GM12878 (cell line): ENCODE measurements at regions not wholly inside any gene's neighbourhood (a gene's known extent, or its start where the extent isn't known, plus 50 kb on each side); places are given as distances from the start of the nearest gene placed in this dataset.

Experiments used
- ATAC-seq: fragments of 200-7000 bp; cut with Tn5 transposase; 3 replicates; pipeline ENCODE4 v1.9.1; 2020; ENCODE audit warnings: mild to moderate bottlenecking, moderate library complexity
- BruUV-seq: library from RNA; stranded (reverse); fragments of 400-500 nt; replicated peaks from 2 replicates; lab custom pipeline; 2021; lab: Mats Ljungman, UMichigan
- CTCF ChIA-PET: fragments of 300-600 bp; sonication (Branson Sonifier 250); formaldehyde crosslinking; extraction: SDS; loops from one replicate; lab custom pipeline; 2021; ENCODE audit warnings: inconsistent platforms; lab: Yijun Ruan, JAX
- POLR2A ChIA-PET: fragments of 350-600 bp; formaldehyde crosslinking; extraction: SDS; loops from one replicate; lab custom pipeline; 2021; ENCODE audit warnings: inconsistent platforms; lab: Charles Lee
- RAD21 ChIA-PET: fragments of 300-600 bp; sonication (Branson Sonifier 250); formaldehyde crosslinking; loops from one replicate; lab custom pipeline; 2023; ENCODE audit warnings: antibody characterized with exemption; ENCODE audit not compliant: unreplicated experiment; lab: Charles Lee
- SMC1A ChIA-PET: fragments of 300-600 bp; sonication (Branson Sonifier 250); formaldehyde crosslinking; loops from one replicate; lab custom pipeline; 2023; ENCODE audit not compliant: unreplicated experiment, uncharacterized antibody; lab: Charles Lee
- DNase-seq: peaks from one replicate; pipeline ENCODE4 v3.0.0-alpha.2; 2011; ENCODE audit warnings: low read depth, low spot score
- FAIRE-seq: peaks from 3 replicates; lab custom pipeline; 2011; peaks lifted over from hg19 to GRCh38; lab: Jason Lieb, UNC
- H2AFZ ChIP-seq: 2 replicates; pipeline ENCODE4 v1.6.0; 2011; ENCODE audit warnings: low read depth, low read length, control low read depth; ENCODE audit not compliant: control insufficient read depth
- H3K27ac ChIP-seq: 2 replicates; pipeline ENCODE4 v1.5.1; 2011; ENCODE audit warnings: control low read depth; ENCODE audit not compliant: control insufficient read depth, insufficient read depth
- H3K27me3 ChIP-seq, 2 experiments: replicated peaks in 1 of 2; 2 replicates each; pipeline versions ENCODE4 v1.6.0 to v1.6.1; 2011; ENCODE audit warnings: low read length in 1 of 2; ENCODE audit not compliant: control insufficient read depth in 2 of 2, insufficient read depth in 2 of 2
- H3K36me3 ChIP-seq, 2 experiments: 2 replicates each; pipeline ENCODE4 v1.5.1; 2011; ENCODE audit warnings: low read length in 1 of 2; ENCODE audit not compliant: control insufficient read depth in 2 of 2, insufficient read depth in 2 of 2
- H3K4me1 ChIP-seq: 2 replicates; pipeline ENCODE4 v1.6.1; 2011; ENCODE audit warnings: mild to moderate bottlenecking, low read length, moderate library complexity, mixed read lengths; ENCODE audit not compliant: control insufficient read depth, insufficient read depth
- H3K4me2 ChIP-seq: 2 replicates; pipeline ENCODE4 v1.6.0; 2011; ENCODE audit warnings: control low read depth; ENCODE audit not compliant: control insufficient read depth, insufficient read depth
- H3K4me3 ChIP-seq: fragments of 200-600 bp; sonication (generic); 2 replicates; pipeline ENCODE4 v1.5.1; 2016
- H3K79me2 ChIP-seq: 2 replicates; pipeline ENCODE4 v1.6.0; 2011; ENCODE audit warnings: low read length; ENCODE audit not compliant: control insufficient read depth, insufficient read depth
- H3K9ac ChIP-seq: 2 replicates; pipeline ENCODE4 v1.8.0; 2011; ENCODE audit warnings: low read length, control low read depth, mixed read lengths; ENCODE audit not compliant: control insufficient read depth, insufficient read depth
- H3K9me3 ChIP-seq: replicated peaks from 3 replicates; pipeline ENCODE4 v1.5.1; 2011; ENCODE audit warnings: mild to moderate bottlenecking, low read length; ENCODE audit not compliant: control insufficient read depth, insufficient read depth
- H4K20me1 ChIP-seq: 2 replicates; pipeline ENCODE4 v1.6.0; 2011; ENCODE audit not compliant: control insufficient read depth, insufficient read depth
- EP300 ChIP-seq, 2 experiments: fragments of 150-350 bp in 1 of 2; IDR thresholded peaks; 2 replicates each; pipeline ENCODE4 v1.6.1; 2011 to 2012; ENCODE audit warnings: low read depth in 2 of 2, low read length in 2 of 2, borderline replicate concordance in 1 of 2, improper control_type of control experiment in 1 of 2, inconsistent platforms in 1 of 2; ENCODE audit not compliant: control insufficient read depth in 1 of 2
- GATAD2B ChIP-seq: fragments of 450-650 bp; conservative IDR thresholded peaks from 2 replicates; pipeline ENCODE4 v1.6.1; 2017; ENCODE audit warnings: low read depth, mild to moderate bottlenecking, moderate library complexity
- IRF3 ChIP-seq: fragments of 450-650 bp; IDR thresholded peaks from 2 replicates; pipeline ENCODE4 v1.6.1; 2014; ENCODE audit warnings: mild to moderate bottlenecking
- KDM1A ChIP-seq: fragments of 200-600 bp; sonication (generic); IDR thresholded peaks from 2 replicates; pipeline ENCODE4 v1.6.1; 2016; ENCODE audit warnings: borderline replicate concordance
- PBX3 ChIP-seq: IDR thresholded peaks from 2 replicates; pipeline ENCODE4 v1.6.1; 2011; ENCODE audit warnings: mild to moderate bottlenecking, low read depth, low read length, moderate library complexity; ENCODE audit not compliant: insufficient replicate concordance
- POLR2A ChIP-seq: IDR thresholded peaks from 2 replicates; pipeline ENCODE4 v1.6.1; 2011; ENCODE audit warnings: low read depth, mild to moderate bottlenecking, low read length
- TCF7 ChIP-seq: IDR thresholded peaks from 2 replicates; pipeline ENCODE4 v1.6.1; 2014; ENCODE audit warnings: antibody characterized with exemption, borderline replicate concordance
- WGBS: methylation state at CpG from one replicate; pipeline ENCODE4 v1.1.6; 2016; ENCODE audit warnings: low lambda C conversion rate; ENCODE audit not compliant: insufficient replicate concordance, insufficient coverage; ENCODE audit errors: missing lambda C conversion rate; 5-methylcytosine and 5-hydroxymethylcytosine counted together
- in situ Hi-C: fragments of 300-500 bp; cut with MboI; formaldehyde crosslinking; loops from 9 replicates; pipeline ENCODE4 v1.14.3; 2018; ENCODE audit warnings: mixed read lengths
- intact Hi-C: fragments of 100-400 bp; cut with micrococcal nuclease; formaldehyde crosslinking; loops from one replicate; pipeline ENCODE4 v1.14.2; 2022; ENCODE audit not compliant: unreplicated experiment
- TF ChIP-seq, protein P1 (sequence below): fragments of 450-650 bp; conservative IDR thresholded peaks from 2 replicates; pipeline ENCODE4 v1.6.1; 2017; ENCODE audit warnings: mild to moderate bottlenecking, moderate library complexity

DNA sequence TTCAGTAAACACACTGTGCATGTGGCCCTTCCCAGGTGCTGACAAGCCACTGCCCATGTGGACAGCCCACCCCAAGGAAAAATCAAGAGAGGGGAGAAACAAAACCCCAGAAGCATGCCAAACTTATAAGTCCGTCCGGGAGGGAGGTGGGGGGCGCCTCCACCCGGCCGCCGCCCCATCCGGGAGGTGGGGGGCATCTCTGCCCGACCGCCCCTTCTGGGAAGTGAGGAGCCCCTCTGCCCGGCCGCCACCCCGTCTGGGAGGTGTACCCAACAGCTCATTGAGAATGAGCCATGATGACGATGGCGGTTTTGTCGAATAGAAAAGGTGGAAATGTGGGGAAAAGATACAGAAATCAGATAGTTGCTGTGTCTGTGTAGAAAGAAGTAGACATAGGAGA, 53.8 kb upstream of the C2CD4B start (continued):
- TF ChIP-seq POLR2A (no peak), KDM1A (no peak)
- TF ChIP-seq, protein P1, sequence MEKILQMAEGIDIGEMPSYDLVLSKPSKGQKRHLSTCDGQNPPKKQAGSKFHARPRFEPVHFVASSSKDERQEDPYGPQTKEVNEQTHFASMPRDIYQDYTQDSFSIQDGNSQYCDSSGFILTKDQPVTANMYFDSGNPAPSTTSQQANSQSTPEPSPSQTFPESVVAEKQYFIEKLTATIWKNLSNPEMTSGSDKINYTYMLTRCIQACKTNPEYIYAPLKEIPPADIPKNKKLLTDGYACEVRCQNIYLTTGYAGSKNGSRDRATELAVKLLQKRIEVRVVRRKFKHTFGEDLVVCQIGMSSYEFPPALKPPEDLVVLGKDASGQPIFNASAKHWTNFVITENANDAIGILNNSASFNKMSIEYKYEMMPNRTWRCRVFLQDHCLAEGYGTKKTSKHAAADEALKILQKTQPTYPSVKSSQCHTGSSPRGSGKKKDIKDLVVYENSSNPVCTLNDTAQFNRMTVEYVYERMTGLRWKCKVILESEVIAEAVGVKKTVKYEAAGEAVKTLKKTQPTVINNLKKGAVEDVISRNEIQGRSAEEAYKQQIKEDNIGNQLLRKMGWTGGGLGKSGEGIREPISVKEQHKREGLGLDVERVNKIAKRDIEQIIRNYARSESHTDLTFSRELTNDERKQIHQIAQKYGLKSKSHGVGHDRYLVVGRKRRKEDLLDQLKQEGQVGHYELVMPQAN = no peak
- TF ChIP-seq, all 136 proteins: peak for 0

DNA sequence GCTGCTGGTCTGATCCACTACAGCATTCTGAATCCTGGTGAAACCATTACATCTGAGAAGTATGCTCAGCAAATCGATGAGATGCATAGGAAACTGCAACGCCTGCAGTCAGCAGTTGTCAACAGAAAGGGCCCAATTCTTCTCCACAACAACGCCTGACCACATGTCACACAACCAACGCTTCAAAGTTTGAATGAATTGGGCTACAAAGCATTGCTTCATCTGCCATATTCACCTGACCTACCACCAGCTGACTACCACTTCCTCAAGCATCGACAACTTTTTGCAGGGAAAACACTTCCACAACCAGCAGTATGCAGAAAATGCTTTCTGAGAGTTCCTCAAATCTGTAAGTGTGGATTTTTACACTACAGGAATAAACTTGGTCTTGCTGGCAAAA, 54.7 kb upstream of the C2CD4B start:
- H3K4me1 ChIP-seq = no peaks in the 10 kb centered on the region
- no peak overlapping the region for H3K4me3 ChIP-seq
- no peak overlapping the region for H3K4me2 ChIP-seq
- FAIRE-seq (no peak), ATAC-seq (no peak), DNase-seq (no peak)
- H2AFZ ChIP-seq = no peak overlapping the region
- no peak for TF ChIP-seq TCF7
- no peaks in the 10 kb centered on the region for H3K36me3 ChIP-seq
- ChIA-PET SMC1A (interaction anchor here (0.6 kb wide), 1 partner anchor 78 kb away, joined by 3 read pairs; no protein-coding TSS in a partner anchor), POLR2A (no interaction called here), RAD21 (no interaction called here), CTCF (interaction anchor here (1.0 kb wide), 1 partner anchor 34 kb away, joined by 3 read pairs; no protein-coding TSS in a partner anchor)
- intact Hi-C loops = no loop called here
- no TSS peak for BruUV-seq
- whole genome bisulfite sequencing = 37% methylated on average over 5 of the region's 5 CpGs
- in situ Hi-C loops = no loop called here
- no peak overlapping the region for H3K9ac ChIP-seq
- H3K27ac ChIP-seq = no peak overlapping the region
- no peaks in the 10 kb centered on the region for H3K79me2 ChIP-seq
- no peaks in the 10 kb centered on the region for H4K20me1 ChIP-seq
- peaks cover 4% of the 10 kb centered on the region; the same call in 1 of the 3 replicates for H3K9me3 ChIP-seq
- H3K27me3 ChIP-seq = no peaks in the 10 kb centered on the region

DNA sequence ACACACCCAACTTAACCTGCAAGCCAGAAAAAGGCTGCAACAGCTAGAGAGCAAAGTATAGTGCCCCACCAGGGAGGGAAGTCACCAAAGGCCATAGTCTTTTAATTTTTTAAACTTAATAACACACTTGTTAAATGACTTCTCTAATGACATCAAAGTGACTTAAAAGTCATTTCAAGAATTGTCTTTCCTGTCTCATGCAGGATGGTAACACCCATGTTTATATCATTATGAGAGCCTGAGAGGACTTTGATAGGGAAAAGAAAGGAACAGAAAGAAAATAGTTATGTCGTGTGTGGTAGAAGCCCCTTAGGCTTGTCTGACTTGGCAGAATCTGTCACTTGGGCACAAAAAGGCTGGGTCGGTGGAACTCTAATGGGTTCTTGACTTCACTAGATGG, 57.9 kb upstream of the C2CD4B start:
- no TSS peak for BruUV-seq
- H4K20me1 ChIP-seq = no peaks in the 10 kb centered on the region
- 39% methylated on average over 2 of the region's 2 CpGs for WGBS
- SMC1A ChIA-PET = no interaction called here
- H3K9ac ChIP-seq = no peak overlapping the region
- POLR2A ChIA-PET = no interaction called here
- H3K27me3 ChIP-seq = no peaks in the 10 kb centered on the region
- RAD21 ChIA-PET = no interaction called here
- FAIRE-seq (no peak), ATAC-seq (no peak), DNase-seq (no peak)
- H3K9me3 ChIP-seq = no peaks in the 10 kb centered on the region; the same call in 2 of the 3 replicates
- intact Hi-C loops (no loop called here), in situ Hi-C loops (no loop called here)
- CTCF ChIA-PET = interaction anchor here (0.6 kb wide), 1 partner anchor 62 kb away, joined by 3 read pairs; no protein-coding TSS in a partner anchor
- no peak overlapping the region for H3K4me3 ChIP-seq
- H3K79me2 ChIP-seq = no peaks in the 10 kb centered on the region
- no peaks in the 10 kb centered on the region for H3K4me1 ChIP-seq
- H3K4me2 ChIP-seq = no peak overlapping the region
- no peak overlapping the region for H3K27ac ChIP-seq
- no peak overlapping the region for H2AFZ ChIP-seq
- H3K36me3 ChIP-seq = no peaks in the 10 kb centered on the region
- no peak for TF ChIP-seq IRF3
- no peak for TF ChIP-seq PBX3
- TF ChIP-seq GATAD2B = no peak
- no peak for TF ChIP-seq EP300 (IDR thresholded peaks at IDR 0.05; ENCODE audit: borderline replicate concordance in 1 of 2, control insufficient read depth in 1 of 2, low read depth in 2 of 2, low read length in 2 of 2)
